Mesothelial cell of epicardium (in vitro differentiated cells): ENCODE measurements at regions not wholly inside any gene's neighbourhood (a gene's known extent, or its start where the extent isn't known, plus 50 kb on each side); places are given as distances from the start of the nearest gene placed in this dataset.
A peak's percentile ranks its signal among the peaks of the same experiment; 100 is the strongest.

ENCODE experiments used
- DNase-seq, 2 experiments: peaks; one replicate each; pipeline ENCODE4 v3.0.0; 2021; ENCODE audit warnings: low spot score in 2 of 2; ENCODE audit not compliant: unreplicated experiment in 2 of 2
- H3K27ac Mint-ChIP-seq: 2 replicates; pipeline ENCODE4 v1.8.0; 2021; ENCODE audit warnings: mixed read lengths
- H3K27me3 Mint-ChIP-seq: 2 replicates; pipeline ENCODE4 v1.8.0; 2021; ENCODE audit warnings: low read depth, mixed read lengths
- H3K36me3 Mint-ChIP-seq: 2 replicates; pipeline ENCODE4 v1.8.0; 2021; ENCODE audit warnings: mixed read lengths
- H3K4me1 Mint-ChIP-seq: 2 replicates; pipeline ENCODE4 v1.8.0; 2021; ENCODE audit warnings: mixed read lengths
- H3K4me3 Mint-ChIP-seq: 2 replicates; pipeline ENCODE4 v1.8.0; 2021; ENCODE audit warnings: mild to moderate bottlenecking, moderate library complexity, mixed read lengths
- H3K9me3 Mint-ChIP-seq: 2 replicates; pipeline ENCODE4 v1.8.0; 2021; ENCODE audit warnings: mixed read lengths
- TF ChIP-seq, protein P1 (sequence below): fragments of 200-600 bp; sonication (generic); IDR thresholded peaks from one replicate; pipeline ENCODE4 v1.5.0; 2021; ENCODE audit warnings: antibody characterized with exemption; ENCODE audit not compliant: unreplicated experiment

- Mint-ChIP-seq H3K4me3 (no peak overlapping the region), H3K27me3 (no peaks in the 10 kb centered on the region), H3K27ac (no peak overlapping the region), H3K4me1 (peaks cover 15% of the 10 kb centered on the region), H3K9me3 (no peaks in the 10 kb centered on the region), H3K36me3 (no peaks in the 10 kb centered on the region)
- TF ChIP-seq, protein P1, sequence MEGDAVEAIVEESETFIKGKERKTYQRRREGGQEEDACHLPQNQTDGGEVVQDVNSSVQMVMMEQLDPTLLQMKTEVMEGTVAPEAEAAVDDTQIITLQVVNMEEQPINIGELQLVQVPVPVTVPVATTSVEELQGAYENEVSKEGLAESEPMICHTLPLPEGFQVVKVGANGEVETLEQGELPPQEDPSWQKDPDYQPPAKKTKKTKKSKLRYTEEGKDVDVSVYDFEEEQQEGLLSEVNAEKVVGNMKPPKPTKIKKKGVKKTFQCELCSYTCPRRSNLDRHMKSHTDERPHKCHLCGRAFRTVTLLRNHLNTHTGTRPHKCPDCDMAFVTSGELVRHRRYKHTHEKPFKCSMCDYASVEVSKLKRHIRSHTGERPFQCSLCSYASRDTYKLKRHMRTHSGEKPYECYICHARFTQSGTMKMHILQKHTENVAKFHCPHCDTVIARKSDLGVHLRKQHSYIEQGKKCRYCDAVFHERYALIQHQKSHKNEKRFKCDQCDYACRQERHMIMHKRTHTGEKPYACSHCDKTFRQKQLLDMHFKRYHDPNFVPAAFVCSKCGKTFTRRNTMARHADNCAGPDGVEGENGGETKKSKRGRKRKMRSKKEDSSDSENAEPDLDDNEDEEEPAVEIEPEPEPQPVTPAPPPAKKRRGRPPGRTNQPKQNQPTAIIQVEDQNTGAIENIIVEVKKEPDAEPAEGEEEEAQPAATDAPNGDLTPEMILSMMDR: no peak
- DNase-seq: no peak
These were observed 76.2 kb downstream of the CYRIA start for GRCh38 chr2:16589465-16589864.

DNA sequence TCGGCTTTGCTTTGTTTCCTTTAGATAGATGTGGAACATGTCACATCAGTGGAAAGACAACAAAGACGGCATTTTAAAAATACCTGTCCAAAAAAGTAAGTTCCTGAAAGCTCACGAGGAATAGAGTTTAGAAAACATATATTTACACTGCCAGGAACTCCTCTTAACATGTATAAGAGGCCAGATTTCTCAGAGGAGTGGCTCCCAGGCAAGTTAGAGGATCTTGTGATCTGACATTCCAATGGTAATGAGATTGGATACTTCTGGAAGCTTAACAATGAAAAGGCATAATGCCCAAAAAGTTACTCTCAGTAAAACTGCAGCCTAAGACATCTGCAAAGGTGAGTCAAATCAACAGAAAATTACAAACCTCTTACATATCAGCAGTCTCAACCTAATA is 77.1 kb downstream of the CYRIA start:
- no peak for DNase-seq
- Mint-ChIP-seq H3K9me3 (no peaks in the 10 kb centered on the region), H3K4me3 (no peak overlapping the region), H3K27me3 (no peaks in the 10 kb centered on the region), H3K36me3 (no peaks in the 10 kb centered on the region), H3K4me1 (peaks cover 15% of the 10 kb centered on the region), H3K27ac (peak overlapping the region; percentile 48)
- TF ChIP-seq, protein P1: no peak

- no peaks in the 10 kb centered on the region for H3K9me3 Mint-ChIP-seq
- H3K36me3 Mint-ChIP-seq: no peaks in the 10 kb centered on the region
- H3K27ac Mint-ChIP-seq: no peak overlapping the region
- DNase-seq: no peak
- TF ChIP-seq, protein P1: no peak
- no peaks in the 10 kb centered on the region for H3K27me3 Mint-ChIP-seq
- no peak overlapping the region for H3K4me3 Mint-ChIP-seq
- peaks cover 15% of the 10 kb centered on the region for H3K4me1 Mint-ChIP-seq
These were observed 78.0 kb downstream of the CYRIA start for GRCh38 chr2:16587601-16588000.

DNA sequence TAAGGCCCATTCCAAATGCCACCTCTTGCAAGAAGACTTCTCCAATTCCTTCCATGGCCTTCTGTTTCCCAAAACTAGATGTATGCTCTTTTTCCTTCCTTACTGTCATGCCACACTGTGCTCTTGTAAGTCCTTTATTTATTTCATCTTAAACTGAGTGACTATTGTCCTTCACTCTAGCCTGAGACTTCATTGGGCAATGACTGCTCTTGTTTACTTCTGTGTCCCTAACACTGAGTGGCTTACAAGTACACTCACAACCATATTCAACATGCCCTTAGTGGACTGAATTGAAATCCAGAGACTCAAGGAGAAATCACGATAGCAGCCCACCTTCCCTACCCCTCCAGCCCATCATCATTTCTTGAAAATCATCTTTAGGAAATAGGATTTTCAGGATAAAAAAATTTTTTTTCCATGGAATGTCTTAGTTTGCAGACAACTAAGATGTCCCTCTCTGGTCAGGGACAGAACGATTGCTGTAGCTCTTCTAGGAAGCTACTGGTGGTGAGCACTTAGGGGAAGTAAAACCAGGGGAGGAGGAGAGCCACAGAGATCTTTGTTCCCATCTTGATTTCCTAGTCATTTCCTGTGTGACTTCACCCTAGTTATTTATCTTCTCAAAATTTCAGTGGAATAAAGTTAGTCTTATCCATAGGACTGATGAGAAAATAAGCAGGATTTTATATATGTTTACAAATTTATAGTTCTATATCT is 80.7 kb downstream of the CYRIA start:
- peaks cover 8% of the 10 kb centered on the region for H3K9me3 Mint-ChIP-seq
- no peaks in the 10 kb centered on the region for H3K27me3 Mint-ChIP-seq
- H3K27ac Mint-ChIP-seq: no peak overlapping the region
- H3K36me3 Mint-ChIP-seq: peaks cover 6% of the 10 kb centered on the region
- no peak for DNase-seq
- peaks cover 15% of the 10 kb centered on the region for H3K4me1 Mint-ChIP-seq
- TF ChIP-seq, protein P1: no peak
- no peak overlapping the region for H3K4me3 Mint-ChIP-seq

DNA sequence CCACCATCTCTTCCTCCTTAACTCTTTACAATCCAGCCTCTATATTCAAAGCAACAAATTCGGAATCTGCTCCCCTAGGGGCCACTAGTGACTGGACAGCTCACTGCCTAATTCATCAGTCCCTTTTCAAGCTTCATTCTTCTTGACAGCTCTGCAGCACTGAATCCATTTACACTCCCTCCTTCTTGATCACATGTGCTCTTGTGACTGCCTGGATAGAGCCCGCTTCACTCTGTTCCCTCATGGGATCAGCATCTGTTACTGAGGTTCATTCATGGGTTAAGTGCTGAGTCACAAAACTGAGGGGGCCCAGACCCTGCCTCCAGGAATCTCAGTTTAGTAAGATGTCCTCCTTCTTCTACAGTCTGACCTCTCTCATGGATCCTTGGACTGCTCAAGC is 81.5 kb downstream of the CYRIA start:
- peaks cover 12% of the 10 kb centered on the region for H3K4me1 Mint-ChIP-seq
- no peak for DNase-seq
- H3K36me3 Mint-ChIP-seq: peaks cover 6% of the 10 kb centered on the region
- peaks cover 12% of the 10 kb centered on the region for H3K9me3 Mint-ChIP-seq
- no peak overlapping the region for H3K4me3 Mint-ChIP-seq
- H3K27me3 Mint-ChIP-seq: no peaks in the 10 kb centered on the region
- no peak overlapping the region for H3K27ac Mint-ChIP-seq
- TF ChIP-seq, protein P1: no peak

- peaks cover 6% of the 10 kb centered on the region for H3K36me3 Mint-ChIP-seq
- no peak for DNase-seq
- no peak overlapping the region for H3K27ac Mint-ChIP-seq
- H3K4me3 Mint-ChIP-seq: no peak overlapping the region
- TF ChIP-seq, protein P1: no peak
- H3K27me3 Mint-ChIP-seq: no peaks in the 10 kb centered on the region
- peaks cover 18% of the 10 kb centered on the region for H3K9me3 Mint-ChIP-seq
- H3K4me1 Mint-ChIP-seq: peaks cover 6% of the 10 kb centered on the region
These were observed 84.4 kb downstream of the CYRIA start for GRCh38 chr2:16581241-16581640.
